SK-N-SH (cell line): ENCODE measurements at regions not wholly inside any gene's neighbourhood (a gene's known extent, or its start where the extent isn't known, plus 50 kb on each side); places are given as distances from the start of the nearest gene placed in this dataset.

Experiments used
- CTCF ChIA-PET: fragments of 300-600, 350-600 bp; formaldehyde crosslinking; extraction: SDS; loops from one replicate; lab custom pipeline; 2021; lab: Yijun Ruan, JAX
- POLR2A ChIA-PET: fragments of 350-600 bp; sonication (Branson Sonifier 250); formaldehyde crosslinking; extraction: SDS; loops from one replicate; lab custom pipeline; 2020; ENCODE audit warnings: antibody characterized with exemption, inconsistent platforms; lab: Yijun Ruan, JAX
- DNase-seq: peaks from one replicate; pipeline ENCODE4 v3.0.0; 2012
- H2AFZ ChIP-seq: fragments of 200-600 bp; sonication (generic); 2 replicates; pipeline ENCODE4 v1.8.1; 2016; ENCODE audit warnings: antibody characterized with exemption, mild to moderate bottlenecking, low read depth
- H3F3A ChIP-seq: fragments of 200-600 bp; sonication (generic); replicated peaks from 2 replicates; pipeline ENCODE3; 2016; ENCODE audit warnings: antibody characterized with exemption, mild to moderate bottlenecking; ENCODE audit not compliant: insufficient read depth
- H3K27ac ChIP-seq, 2 experiments: fragments of 200-500 bp in 1 of 2; fragments of 200-600 bp in 1 of 2; sonication (Bioruptor generic) in 1 of 2; sonication (generic), shearing (Covaris generic) in 1 of 2; 2 replicates each; pipeline versions ENCODE4 v1.5.1 to v1.6.1; 2014 to 2016; ENCODE audit warnings: low read depth in 2 of 2, inconsistent platforms in 1 of 2, low read length in 1 of 2, mild to moderate bottlenecking in 1 of 2, mixed read lengths in 1 of 2
- H3K27me3 ChIP-seq: fragments of 200-600 bp; sonication (generic), shearing (Covaris generic); 2 replicates; pipeline ENCODE4 v1.6.1; 2016; ENCODE audit warnings: mixed run types; ENCODE audit not compliant: insufficient read depth
- H3K36me3 ChIP-seq, 2 experiments: fragments of 200-500 bp in 1 of 2; fragments of 200-600 bp in 1 of 2; sonication (Bioruptor generic) in 1 of 2; sonication (generic) in 1 of 2; replicated peaks in 1 of 2; 2 replicates each; pipeline versions ENCODE3 to v1.5.1; 2014 to 2016; ENCODE audit warnings: low read length in 1 of 2, mild to moderate bottlenecking in 1 of 2; ENCODE audit not compliant: insufficient read depth in 2 of 2, control insufficient read depth in 1 of 2
- H3K4me1 ChIP-seq, 2 experiments: fragments of 200-500 bp in 1 of 2; fragments of 200-600 bp in 1 of 2; sonication (Bioruptor generic) in 1 of 2; sonication (generic), shearing (Covaris generic) in 1 of 2; 2 replicates each; pipeline versions ENCODE4 v1.5.1 to v1.6.1; 2014 to 2016; ENCODE audit warnings: low read depth in 1 of 2, low read length in 1 of 2, mixed run types in 1 of 2; ENCODE audit not compliant: insufficient read depth in 2 of 2, control insufficient read depth in 1 of 2
- H3K4me2 ChIP-seq: fragments of 200-600 bp; sonication (generic), shearing (Covaris generic); 2 replicates; pipeline ENCODE4 v1.6.1; 2017; ENCODE audit warnings: mixed run types
- H3K4me3 ChIP-seq, 2 experiments: fragments of 200-500 bp in 1 of 2; fragments of 200-600 bp in 1 of 2; sonication (Bioruptor generic) in 1 of 2; sonication (generic), shearing (Covaris generic) in 1 of 2; 2 replicates each; pipeline versions ENCODE4 v1.5.1 to v1.8.1; 2014 to 2016; ENCODE audit warnings: low read depth in 2 of 2, inconsistent platforms in 1 of 2, low read length in 1 of 2, mild to moderate bottlenecking in 1 of 2, mixed read lengths in 1 of 2, moderate library complexity in 1 of 2
- H3K79me2 ChIP-seq: fragments of 200-600 bp; sonication (generic); 2 replicates; pipeline ENCODE4 v1.8.1; 2017; ENCODE audit warnings: mild to moderate bottlenecking; ENCODE audit not compliant: insufficient read depth
- H3K9ac ChIP-seq: fragments of 200-600 bp; sonication (generic); 2 replicates; pipeline ENCODE4 v1.6.1; 2017; ENCODE audit warnings: mixed run types
- H3K9me2 ChIP-seq: fragments of 200-600 bp; sonication (generic); 2 replicates; pipeline ENCODE4 v1.6.1; 2017; ENCODE audit warnings: mixed run types
- H3K9me3 ChIP-seq: fragments of 200-600 bp; sonication (generic); 2 replicates; pipeline ENCODE4 v1.6.1; 2017; ENCODE audit warnings: mixed run types, mild to moderate bottlenecking, moderate library complexity
- H4K20me1 ChIP-seq: fragments of 200-600 bp; sonication (generic); 2 replicates; pipeline ENCODE4 v1.6.1; 2017; ENCODE audit warnings: mild to moderate bottlenecking, mixed run types; ENCODE audit not compliant: insufficient read depth
- CHD2 ChIP-seq: fragments of 150-350 bp; IDR thresholded peaks from 2 replicates; pipeline ENCODE4 v1.6.1; 2018; ENCODE audit warnings: low read length; ENCODE audit not compliant: partially characterized antibody
- ELF1 ChIP-seq: IDR thresholded peaks from 2 replicates; pipeline ENCODE4 v1.4.0; 2012
- EP300 ChIP-seq, 2 experiments: IDR thresholded peaks; 2 replicates each; pipeline versions ENCODE4 v1.4.0 to v1.6.1; 2012; ENCODE audit warnings: borderline replicate concordance in 1 of 2, low read depth in 1 of 2, low read length in 1 of 2
- FOSL2 ChIP-seq: IDR thresholded peaks from 2 replicates; pipeline ENCODE4 v1.4.0; 2012; ENCODE audit warnings: low read depth, mild to moderate bottlenecking, moderate library complexity, borderline replicate concordance
- FOXJ3 ChIP-seq: sonication (generic); formaldehyde crosslinking; IDR thresholded peaks from 2 replicates; pipeline ENCODE4 v1.5.1; 2020; ENCODE audit warnings: mild to moderate bottlenecking, missing genetic modification reagents
- JUND ChIP-seq: IDR thresholded peaks from 2 replicates; pipeline ENCODE4 v1.4.0; 2012
- MXI1 ChIP-seq: IDR thresholded peaks from 2 replicates; pipeline ENCODE4 v1.6.1; 2012; ENCODE audit warnings: mild to moderate bottlenecking, low read depth, low read length, improper control_type of control experiment
- POLR2AphosphoS5 ChIP-seq: IDR thresholded peaks from 2 replicates; pipeline ENCODE4 v1.6.1; 2012; ENCODE audit warnings: low read depth, low read length
- RAD21 ChIP-seq: IDR thresholded peaks from 2 replicates; pipeline ENCODE4 v1.6.1; 2012; ENCODE audit warnings: mild to moderate bottlenecking, low read length
- RCOR1 ChIP-seq: fragments of 150-350 bp; IDR thresholded peaks from 2 replicates; pipeline ENCODE4 v1.6.1; 2017; ENCODE audit warnings: antibody characterized with exemption, low read length
- SMC3 ChIP-seq: IDR thresholded peaks from 2 replicates; pipeline ENCODE4 v1.6.1; 2012; ENCODE audit warnings: low read depth, low read length, improper control_type of control experiment
- TCF12 ChIP-seq: IDR thresholded peaks from 2 replicates; pipeline ENCODE4 v1.4.0; 2012
- TEAD4 ChIP-seq: IDR thresholded peaks from 2 replicates; pipeline ENCODE4 v1.4.0; 2012; ENCODE audit warnings: mild to moderate bottlenecking, borderline replicate concordance; ENCODE audit not compliant: insufficient read depth
- WGBS: methylation state at CpG from one replicate; pipeline ENCODE4 v1.1.6; 2017; ENCODE audit warnings: low lambda C conversion rate; 5-methylcytosine and 5-hydroxymethylcytosine counted together
- TF ChIP-seq, protein P1 (sequence below): IDR thresholded peaks from 2 replicates; pipeline ENCODE4 v1.6.1; 2012; ENCODE audit warnings: mild to moderate bottlenecking, low read depth, low read length, moderate library complexity
- TF ChIP-seq, protein P2 (sequence below): IDR thresholded peaks from 2 replicates; pipeline ENCODE4; 2012
- TF ChIP-seq, protein P3 (sequence below): IDR thresholded peaks from 2 replicates; pipeline ENCODE4 v1.4.0; 2012; ENCODE audit warnings: low read depth, borderline replicate concordance
- TF ChIP-seq, protein P4 (sequence below): fragments of 200-600 bp; sonication (generic); IDR thresholded peaks from 2 replicates; pipeline ENCODE4 v1.6.1; 2017; ENCODE audit warnings: antibody characterized with exemption, mild to moderate bottlenecking, moderate library complexity

DNA sequence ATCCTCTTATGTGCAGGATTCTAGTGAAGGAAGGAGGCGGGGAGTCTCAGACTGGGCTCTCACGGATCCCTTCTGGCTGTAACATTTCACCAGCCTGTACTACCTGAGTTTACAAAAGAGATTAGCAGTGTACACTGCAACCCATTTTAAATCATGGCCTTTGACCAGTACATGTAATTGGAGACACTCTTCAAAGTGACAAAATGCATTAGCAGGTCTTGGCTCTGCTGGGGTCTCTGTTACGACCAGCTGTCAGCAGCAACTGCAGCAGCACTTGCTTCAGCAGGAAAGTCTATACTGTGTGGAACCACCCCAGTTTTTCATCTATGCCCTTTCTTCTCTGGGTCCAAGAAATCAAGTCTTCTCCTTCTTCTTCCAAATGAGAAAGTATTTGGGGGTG is 322.8 kb upstream of the ASIC2 start:
- CTCF ChIA-PET, result interaction anchor here (1.0 kb wide), 1 partner anchor 59 kb away, joined by 3 read pairs; no protein-coding TSS in a partner anchor
- Histone ChIP-seq H3K9me3 (no peaks in the 10 kb centered on the region), H3K4me2 (no peak overlapping the region), H3K36me3 (no peaks in the 10 kb centered on the region)
- TF ChIP-seq TCF12 (no peak), FOXJ3 (CRISPR knock-in tag) (no peak), RAD21 (no peak), ELF1 (no peak)
- TF ChIP-seq, all 33 proteins: peak for 0
- no peaks in the 10 kb centered on the region for H4K20me1 ChIP-seq
- WGBS, result 27% methylated on average over 3 of the region's 3 CpGs
- no peaks in the 10 kb centered on the region for H3K4me1 ChIP-seq
- H3K79me2 ChIP-seq, result no peaks in the 10 kb centered on the region
- no peaks in the 10 kb centered on the region for H3K9me2 ChIP-seq
- H3K27ac ChIP-seq, result no peak overlapping the region
- H3K4me3 ChIP-seq, result no peak overlapping the region
- DNase-seq, result no peak
- no peak overlapping the region for H2AFZ ChIP-seq
- H3F3A ChIP-seq, result no peaks in the 10 kb centered on the region
- POLR2A ChIA-PET, result no interaction called here
- no peak overlapping the region for H3K9ac ChIP-seq
- H3K27me3 ChIP-seq, result no peaks in the 10 kb centered on the region

DNA sequence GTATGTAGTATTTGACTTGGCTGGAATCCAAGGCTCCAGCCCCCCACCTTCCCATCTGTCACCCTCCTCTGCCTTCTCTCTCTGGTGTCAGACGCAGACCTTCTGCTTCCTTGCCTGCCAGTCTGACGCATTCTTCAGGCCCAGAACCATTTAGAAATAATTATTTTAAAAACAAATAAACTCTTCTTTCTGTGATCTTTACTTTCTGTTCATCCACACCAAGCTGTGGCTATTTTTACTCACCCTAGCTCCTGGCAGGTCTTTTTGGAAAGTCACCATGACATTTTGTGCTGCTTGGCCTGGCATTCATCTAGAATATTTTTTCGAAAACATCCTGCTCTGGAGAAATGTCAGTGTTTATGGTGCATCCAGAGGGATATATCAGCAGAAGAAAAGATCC is 330.7 kb upstream of the ASIC2 start:
- Histone ChIP-seq H3K4me2 (no peak overlapping the region), H2AFZ (no peak overlapping the region), H3K79me2 (no peaks in the 10 kb centered on the region), H3K27ac (no peak overlapping the region), H4K20me1 (no peaks in the 10 kb centered on the region), H3K4me3 (no peak overlapping the region), H3K27me3 (no peaks in the 10 kb centered on the region), H3K9me2 (no peaks in the 10 kb centered on the region), H3K4me1 (peaks cover 0 to 5% of the 10 kb centered on the region in 2 experiments; a peak in 1 of 4 replicates), H3F3A (no peaks in the 10 kb centered on the region), H3K36me3 (no peaks in the 10 kb centered on the region), H3K9ac (no peak overlapping the region), H3K9me3 (no peaks in the 10 kb centered on the region)
- TF ChIP-seq, protein P1, sequence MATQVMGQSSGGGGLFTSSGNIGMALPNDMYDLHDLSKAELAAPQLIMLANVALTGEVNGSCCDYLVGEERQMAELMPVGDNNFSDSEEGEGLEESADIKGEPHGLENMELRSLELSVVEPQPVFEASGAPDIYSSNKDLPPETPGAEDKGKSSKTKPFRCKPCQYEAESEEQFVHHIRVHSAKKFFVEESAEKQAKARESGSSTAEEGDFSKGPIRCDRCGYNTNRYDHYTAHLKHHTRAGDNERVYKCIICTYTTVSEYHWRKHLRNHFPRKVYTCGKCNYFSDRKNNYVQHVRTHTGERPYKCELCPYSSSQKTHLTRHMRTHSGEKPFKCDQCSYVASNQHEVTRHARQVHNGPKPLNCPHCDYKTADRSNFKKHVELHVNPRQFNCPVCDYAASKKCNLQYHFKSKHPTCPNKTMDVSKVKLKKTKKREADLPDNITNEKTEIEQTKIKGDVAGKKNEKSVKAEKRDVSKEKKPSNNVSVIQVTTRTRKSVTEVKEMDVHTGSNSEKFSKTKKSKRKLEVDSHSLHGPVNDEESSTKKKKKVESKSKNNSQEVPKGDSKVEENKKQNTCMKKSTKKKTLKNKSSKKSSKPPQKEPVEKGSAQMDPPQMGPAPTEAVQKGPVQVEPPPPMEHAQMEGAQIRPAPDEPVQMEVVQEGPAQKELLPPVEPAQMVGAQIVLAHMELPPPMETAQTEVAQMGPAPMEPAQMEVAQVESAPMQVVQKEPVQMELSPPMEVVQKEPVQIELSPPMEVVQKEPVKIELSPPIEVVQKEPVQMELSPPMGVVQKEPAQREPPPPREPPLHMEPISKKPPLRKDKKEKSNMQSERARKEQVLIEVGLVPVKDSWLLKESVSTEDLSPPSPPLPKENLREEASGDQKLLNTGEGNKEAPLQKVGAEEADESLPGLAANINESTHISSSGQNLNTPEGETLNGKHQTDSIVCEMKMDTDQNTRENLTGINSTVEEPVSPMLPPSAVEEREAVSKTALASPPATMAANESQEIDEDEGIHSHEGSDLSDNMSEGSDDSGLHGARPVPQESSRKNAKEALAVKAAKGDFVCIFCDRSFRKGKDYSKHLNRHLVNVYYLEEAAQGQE, result no peak
- TF ChIP-seq JUND, result no peak
- TF ChIP-seq CHD2, result no peak
- no peak for TF ChIP-seq TCF12
- no peak for TF ChIP-seq RAD21
- TF ChIP-seq MXI1, result no peak
- TF ChIP-seq, protein P2, sequence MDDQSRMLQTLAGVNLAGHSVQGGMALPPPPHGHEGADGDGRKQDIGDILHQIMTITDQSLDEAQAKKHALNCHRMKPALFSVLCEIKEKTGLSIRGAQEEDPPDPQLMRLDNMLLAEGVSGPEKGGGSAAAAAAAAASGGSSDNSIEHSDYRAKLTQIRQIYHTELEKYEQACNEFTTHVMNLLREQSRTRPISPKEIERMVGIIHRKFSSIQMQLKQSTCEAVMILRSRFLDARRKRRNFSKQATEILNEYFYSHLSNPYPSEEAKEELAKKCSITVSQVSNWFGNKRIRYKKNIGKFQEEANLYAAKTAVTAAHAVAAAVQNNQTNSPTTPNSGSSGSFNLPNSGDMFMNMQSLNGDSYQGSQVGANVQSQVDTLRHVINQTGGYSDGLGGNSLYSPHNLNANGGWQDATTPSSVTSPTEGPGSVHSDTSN, result no peak
- TF ChIP-seq, protein P3, sequence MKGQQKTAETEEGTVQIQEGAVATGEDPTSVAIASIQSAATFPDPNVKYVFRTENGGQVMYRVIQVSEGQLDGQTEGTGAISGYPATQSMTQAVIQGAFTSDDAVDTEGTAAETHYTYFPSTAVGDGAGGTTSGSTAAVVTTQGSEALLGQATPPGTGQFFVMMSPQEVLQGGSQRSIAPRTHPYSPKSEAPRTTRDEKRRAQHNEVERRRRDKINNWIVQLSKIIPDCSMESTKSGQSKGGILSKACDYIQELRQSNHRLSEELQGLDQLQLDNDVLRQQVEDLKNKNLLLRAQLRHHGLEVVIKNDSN, result no peak
- no peak for TF ChIP-seq FOXJ3 (CRISPR knock-in tag)
- no peak for TF ChIP-seq POLR2AphosphoS5
- TF ChIP-seq RCOR1, result no peak
- TF ChIP-seq FOSL2, result no peak
- TF ChIP-seq EP300 (IDR thresholded peaks at IDR 0.05; ENCODE audit: borderline replicate concordance in 1 of 2, low read depth in 1 of 2, low read length in 1 of 2), result no peak
- TF ChIP-seq, protein P4, sequence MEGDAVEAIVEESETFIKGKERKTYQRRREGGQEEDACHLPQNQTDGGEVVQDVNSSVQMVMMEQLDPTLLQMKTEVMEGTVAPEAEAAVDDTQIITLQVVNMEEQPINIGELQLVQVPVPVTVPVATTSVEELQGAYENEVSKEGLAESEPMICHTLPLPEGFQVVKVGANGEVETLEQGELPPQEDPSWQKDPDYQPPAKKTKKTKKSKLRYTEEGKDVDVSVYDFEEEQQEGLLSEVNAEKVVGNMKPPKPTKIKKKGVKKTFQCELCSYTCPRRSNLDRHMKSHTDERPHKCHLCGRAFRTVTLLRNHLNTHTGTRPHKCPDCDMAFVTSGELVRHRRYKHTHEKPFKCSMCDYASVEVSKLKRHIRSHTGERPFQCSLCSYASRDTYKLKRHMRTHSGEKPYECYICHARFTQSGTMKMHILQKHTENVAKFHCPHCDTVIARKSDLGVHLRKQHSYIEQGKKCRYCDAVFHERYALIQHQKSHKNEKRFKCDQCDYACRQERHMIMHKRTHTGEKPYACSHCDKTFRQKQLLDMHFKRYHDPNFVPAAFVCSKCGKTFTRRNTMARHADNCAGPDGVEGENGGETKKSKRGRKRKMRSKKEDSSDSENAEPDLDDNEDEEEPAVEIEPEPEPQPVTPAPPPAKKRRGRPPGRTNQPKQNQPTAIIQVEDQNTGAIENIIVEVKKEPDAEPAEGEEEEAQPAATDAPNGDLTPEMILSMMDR, result no peak
- TF ChIP-seq TEAD4, result no peak
- no peak for TF ChIP-seq SMC3
- 29% methylated on average over 3 of the region's 3 CpGs for WGBS
- ChIA-PET CTCF (interaction anchor here (0.7 to 0.9 kb wide), 2 partner anchors 18 to 24 kb away, joined by 3 read pairs; no protein-coding TSS in a partner anchor), POLR2A (no interaction called here)
- DNase-seq, result no peak
